HepG2 (cell line): ENCODE measurements at regions not wholly inside any gene's neighbourhood (a gene's known extent, or its start where the extent isn't known, plus 50 kb on each side); places are given as distances from the start of the nearest gene placed in this dataset.

Experiments used
- ARID5B ChIP-seq: IDR thresholded peaks from 2 replicates; pipeline ENCODE4 v1.4.0; 2020; ENCODE audit warnings: mild to moderate bottlenecking, missing genetic modification reagents
- BHLHE40 ChIP-seq: IDR thresholded peaks from 2 replicates; pipeline ENCODE4 v1.6.1; 2011; ENCODE audit warnings: low read length, improper control_type of control experiment
- CEBPG ChIP-seq: IDR thresholded peaks from 2 replicates; pipeline ENCODE4 v1.6.1; 2016
- FOXP4 ChIP-seq: sonication (generic); formaldehyde crosslinking; IDR thresholded peaks from 2 replicates; pipeline ENCODE4 v1.4.0; 2020; ENCODE audit warnings: missing genetic modification reagents
- HNF1A ChIP-seq, 2 experiments: sonication (generic) in 1 of 2; formaldehyde crosslinking in 1 of 2; IDR thresholded peaks; 2 replicates each; pipeline versions ENCODE4 v1.4.0 to v1.6.1; 2016 to 2020; ENCODE audit warnings: borderline replicate concordance in 1 of 2, low read depth in 1 of 2, mild to moderate bottlenecking in 1 of 2, missing genetic modification reagents in 1 of 2
- PPARG ChIP-seq: conservative IDR thresholded peaks from 2 replicates; pipeline ENCODE4 v1.6.1; 2016; ENCODE audit warnings: missing biosample characterization, missing genetic modification reagents
- SIX1 ChIP-seq: sonication (generic); formaldehyde crosslinking; IDR thresholded peaks from 2 replicates; pipeline ENCODE4 v1.4.0; 2020; ENCODE audit warnings: missing genetic modification reagents, borderline replicate concordance
- SOX5 ChIP-seq: IDR thresholded peaks from 2 replicates; pipeline ENCODE4 v1.6.1; 2016; ENCODE audit warnings: borderline replicate concordance
- SOX6 ChIP-seq, 2 experiments: fragments of 450-650 bp in 1 of 2; sonication (generic) in 1 of 2; formaldehyde crosslinking in 1 of 2; IDR thresholded peaks; 2 replicates each; pipeline versions ENCODE4 v1.4.0 to v1.6.1; 2017 to 2020; ENCODE audit warnings: antibody characterized with exemption in 1 of 2, mild to moderate bottlenecking in 1 of 2, missing genetic modification reagents in 1 of 2
- ZNF510 ChIP-seq: sonication (generic); formaldehyde crosslinking; IDR thresholded peaks from 2 replicates; pipeline ENCODE4 v1.4.0; 2020; ENCODE audit warnings: low read depth, mild to moderate bottlenecking, missing genetic modification reagents
- ZNF776 ChIP-seq: sonication (generic); formaldehyde crosslinking; IDR thresholded peaks from 2 replicates; pipeline ENCODE4 v1.4.0; 2020; ENCODE audit warnings: mild to moderate bottlenecking, missing genetic modification reagents
- TF ChIP-seq, protein P1 (sequence below): IDR thresholded peaks from 2 replicates; pipeline ENCODE4 v1.6.1; 2016; ENCODE audit warnings: mild to moderate bottlenecking, missing biosample characterization, missing genetic modification reagents
- TF ChIP-seq, protein P2 (sequence below): sonication (generic); formaldehyde crosslinking; IDR thresholded peaks from 2 replicates; pipeline ENCODE4 v1.5.0; 2020; ENCODE audit warnings: mild to moderate bottlenecking, missing genetic modification reagents
- TF ChIP-seq, protein P3 (sequence below): sonication (generic); formaldehyde crosslinking; IDR thresholded peaks from 2 replicates; pipeline ENCODE4 v1.8.0; 2022; ENCODE audit warnings: missing genetic modification reagents, mild to moderate bottlenecking, inconsistent platforms, borderline replicate concordance
- TF ChIP-seq, protein P4 (sequence below): IDR thresholded peaks from 2 replicates; pipeline ENCODE4 v1.6.1; 2016; ENCODE audit warnings: missing genetic modification reagents, missing compliant biosample characterization

GRCh38 chr12:41981013-41981412 is 163.7 kb downstream of the GXYLT1 start (continued):
- TF ChIP-seq HNF1A (IDR thresholded peaks at IDR 0.05; ENCODE audit: low read depth) (no peak), HNF1A (CRISPR knock-in tag; IDR thresholded peaks at IDR 0.05; ENCODE audit: borderline replicate concordance) (no peak), SOX5 (CRISPR knock-in tag) (peak; percentile 93), SIX1 (peak; percentile 37; the same call in 1 of the 2 replicates), ZNF776 (CRISPR knock-in tag) (no peak), PPARG (no peak), CEBPG (CRISPR knock-in tag) (0 out of 2 replicates have a peak, but pooled peaks have one; percentile 13), SOX6 (IDR thresholded peaks at IDR 0.05) (no peak), SOX6 (CRISPR knock-in tag; IDR thresholded peaks at IDR 0.05) (peak; percentile 87), FOXP4 (CRISPR knock-in tag) (0 out of 2 replicates have a peak, but pooled peaks have one; percentile 18), BHLHE40 (peak; percentile 59; the same call in 1 of the 2 replicates), ZNF510 (no peak), ARID5B (CRISPR knock-in tag) (peak; percentile 42; the same call in 1 of the 2 replicates)
- TF ChIP-seq, protein P1, sequence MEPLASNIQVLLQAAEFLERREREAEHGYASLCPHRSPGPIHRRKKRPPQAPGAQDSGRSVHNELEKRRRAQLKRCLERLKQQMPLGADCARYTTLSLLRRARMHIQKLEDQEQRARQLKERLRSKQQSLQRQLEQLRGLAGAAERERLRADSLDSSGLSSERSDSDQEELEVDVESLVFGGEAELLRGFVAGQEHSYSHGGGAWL (CRISPR knock-in tag), result no peak
- TF ChIP-seq, protein P2, sequence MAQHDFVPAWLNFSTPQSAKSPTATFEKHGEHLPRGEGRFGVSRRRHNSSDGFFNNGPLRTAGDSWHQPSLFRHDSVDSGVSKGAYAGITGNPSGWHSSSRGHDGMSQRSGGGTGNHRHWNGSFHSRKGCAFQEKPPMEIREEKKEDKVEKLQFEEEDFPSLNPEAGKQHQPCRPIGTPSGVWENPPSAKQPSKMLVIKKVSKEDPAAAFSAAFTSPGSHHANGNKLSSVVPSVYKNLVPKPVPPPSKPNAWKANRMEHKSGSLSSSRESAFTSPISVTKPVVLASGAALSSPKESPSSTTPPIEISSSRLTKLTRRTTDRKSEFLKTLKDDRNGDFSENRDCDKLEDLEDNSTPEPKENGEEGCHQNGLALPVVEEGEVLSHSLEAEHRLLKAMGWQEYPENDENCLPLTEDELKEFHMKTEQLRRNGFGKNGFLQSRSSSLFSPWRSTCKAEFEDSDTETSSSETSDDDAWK (CRISPR knock-in tag), result no peak
- TF ChIP-seq, protein P3, sequence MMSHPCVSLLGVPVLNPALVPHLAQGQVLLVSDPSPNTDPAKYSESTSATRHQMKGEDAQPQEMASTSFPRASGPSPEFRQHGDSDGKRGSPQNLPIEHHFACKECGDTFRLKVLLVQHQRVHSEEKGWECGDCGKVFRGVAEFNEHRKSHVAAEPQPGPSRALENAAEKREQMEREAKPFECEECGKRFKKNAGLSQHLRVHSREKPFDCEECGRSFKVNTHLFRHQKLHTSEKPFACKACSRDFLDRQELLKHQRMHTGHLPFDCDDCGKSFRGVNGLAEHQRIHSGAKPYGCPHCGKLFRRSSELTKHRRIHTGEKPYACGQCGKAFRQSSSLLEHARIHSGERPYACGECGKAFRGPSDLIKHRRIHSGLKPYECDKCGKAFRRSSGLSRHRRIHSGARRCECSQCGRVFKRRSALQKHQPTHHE (CRISPR knock-in tag), result no peak
- TF ChIP-seq, protein P4, sequence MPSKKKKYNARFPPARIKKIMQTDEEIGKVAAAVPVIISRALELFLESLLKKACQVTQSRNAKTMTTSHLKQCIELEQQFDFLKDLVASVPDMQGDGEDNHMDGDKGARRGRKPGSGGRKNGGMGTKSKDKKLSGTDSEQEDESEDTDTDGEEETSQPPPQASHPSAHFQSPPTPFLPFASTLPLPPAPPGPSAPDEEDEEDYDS, result no peak
